ENCODE measurements at regions not wholly inside any gene's neighbourhood (a gene's known extent, or its start where the extent isn't known, plus 50 kb on each side); places are given as distances from the start of the nearest gene placed in this dataset.

DNA sequence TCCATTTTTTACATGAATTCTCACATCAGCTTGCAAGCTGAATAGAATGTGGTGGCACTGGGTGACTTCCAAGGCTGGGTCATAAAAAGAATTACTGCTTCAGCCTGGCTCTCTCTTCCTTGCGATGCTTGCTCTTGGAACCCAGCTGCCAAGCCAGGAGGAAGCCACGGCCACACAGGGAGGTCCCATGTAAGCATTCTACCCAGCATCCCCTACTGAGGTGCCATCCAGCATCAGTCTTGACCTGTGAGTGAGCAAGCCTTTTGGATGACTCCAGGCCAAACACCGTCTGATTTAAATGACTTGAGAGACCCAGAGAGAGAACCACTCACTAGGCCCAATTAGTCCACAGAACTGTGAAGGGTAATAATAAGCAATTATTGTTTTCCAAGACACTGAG is 750.3 kb upstream of the RAB6C start:
- WGBS, 2 experiments (ENCODE audit: insufficient coverage in 2 of 2), result 40 to 67% methylated on average over 2 to 3 of the region's 3 CpGs
- no peak overlapping the region for H3K27ac ChIP-seq (ENCODE audit: low read depth, low read length, severe bottlenecking)

DNA sequence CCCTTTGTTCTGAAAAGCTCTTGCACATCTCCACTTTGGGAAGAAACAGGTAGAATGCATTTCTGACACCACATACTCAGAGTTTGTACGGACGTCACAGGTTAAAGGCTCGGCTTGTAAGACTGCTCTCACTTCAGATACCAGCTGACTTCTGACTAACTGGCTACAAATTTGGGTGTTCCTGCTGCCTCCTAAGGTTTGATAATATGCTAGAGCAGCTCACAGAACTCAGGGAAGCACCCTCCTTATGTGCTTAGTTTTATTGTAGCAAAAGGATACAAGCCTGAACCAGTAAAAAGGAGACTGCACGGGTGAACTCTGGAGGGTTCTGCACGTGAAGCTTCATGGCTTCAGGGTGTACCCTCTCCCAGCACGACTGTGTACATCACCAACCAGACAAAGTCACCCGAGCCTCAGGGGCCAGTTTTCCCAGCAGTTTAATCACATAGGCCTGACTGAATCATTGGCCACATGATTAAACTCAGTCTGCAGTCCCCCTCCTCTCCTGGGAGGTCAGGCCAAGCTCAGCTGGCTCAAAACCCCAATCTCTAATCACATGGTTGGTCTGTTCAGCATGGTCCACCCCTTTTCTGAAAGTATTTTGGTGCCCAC is 749.5 kb upstream of the RAB6C start:
- no peaks in the 10 kb centered on the region for H3K4me1 ChIP-seq (ENCODE audit: control insufficient read depth, insufficient read depth, low read length, poor library complexity, severe bottlenecking)
- no peak overlapping the region for H3K27ac ChIP-seq (ENCODE audit: low read depth, low read length, severe bottlenecking)
- H3K4me3 ChIP-seq (ENCODE audit: extremely low read depth, insufficient read depth, low read length, poor library complexity, severe bottlenecking), result no peak overlapping the region
- no peaks in the 10 kb centered on the region for H3K36me3 ChIP-seq (ENCODE audit: control insufficient read depth, insufficient read depth, low read length)
- H3K9me3 ChIP-seq (ENCODE audit: control insufficient read depth, low read length), result no peaks in the 10 kb centered on the region
- 76 to 85% methylated on average over 4 to 6 of the region's 7 CpGs for WGBS, 2 experiments (ENCODE audit: insufficient coverage in 2 of 2)

More for the DNA sequence above, 750.3 kb upstream of the RAB6C start:
- Histone ChIP-seq H3K4me3 (ENCODE audit: extremely low read depth, insufficient read depth, low read length, poor library complexity, severe bottlenecking) (no peak overlapping the region), H3K36me3 (ENCODE audit: control insufficient read depth, insufficient read depth, low read length) (no peaks in the 10 kb centered on the region), H3K4me1 (ENCODE audit: control insufficient read depth, insufficient read depth, low read length, poor library complexity, severe bottlenecking) (no peaks in the 10 kb centered on the region), H3K9me3 (ENCODE audit: control insufficient read depth, low read length) (no peaks in the 10 kb centered on the region)

DNA sequence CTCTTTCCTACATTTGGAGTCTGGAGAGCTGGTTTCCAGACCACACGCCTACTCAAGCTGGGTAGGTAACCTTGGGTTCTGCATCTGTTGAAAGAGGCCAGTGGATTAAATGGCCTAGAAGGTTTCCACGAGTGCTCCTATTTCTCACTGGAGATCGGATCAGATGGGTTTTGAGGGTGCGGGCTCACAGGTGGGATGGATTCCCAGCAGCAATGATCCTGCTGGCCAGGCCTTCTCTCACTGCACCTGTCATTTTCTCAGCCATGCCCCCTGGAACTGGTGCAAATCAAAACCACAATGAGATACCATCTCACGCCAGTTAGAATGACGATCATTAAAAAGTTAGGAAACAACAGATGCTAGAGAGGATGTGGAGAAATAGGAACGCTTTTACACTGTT is 747.5 kb upstream of the RAB6C start:
- no peak overlapping the region for H3K4me3 ChIP-seq (ENCODE audit: extremely low read depth, insufficient read depth, low read length, poor library complexity, severe bottlenecking)

DNA sequence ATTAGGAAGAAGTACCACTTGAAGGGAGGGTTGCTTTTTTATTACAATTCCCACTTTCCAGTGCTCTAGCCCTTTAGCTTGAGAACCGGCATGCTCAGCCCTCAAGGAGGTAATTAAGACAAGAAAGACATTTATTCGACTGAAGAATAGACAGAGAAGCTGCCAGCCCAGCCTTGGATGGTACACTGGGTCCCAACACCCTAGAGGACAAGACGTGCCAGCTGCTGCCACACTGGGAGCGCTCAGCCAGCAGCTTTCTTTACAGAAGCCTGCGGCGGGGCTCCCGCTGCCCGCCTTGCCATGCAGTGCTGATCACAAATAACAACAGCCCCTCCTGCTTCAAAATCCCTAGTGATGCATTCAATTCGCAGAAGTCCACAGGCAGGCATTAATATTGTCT is 746.3 kb upstream of the RAB6C start:
- no peak overlapping the region for H3K4me3 ChIP-seq (ENCODE audit: extremely low read depth, insufficient read depth, low read length, poor library complexity, severe bottlenecking)
- no peaks in the 10 kb centered on the region for H3K9me3 ChIP-seq (ENCODE audit: control insufficient read depth, low read length)
- no peaks in the 10 kb centered on the region for H3K36me3 ChIP-seq (ENCODE audit: control insufficient read depth, insufficient read depth, low read length)
- H3K4me1 ChIP-seq (ENCODE audit: control insufficient read depth, insufficient read depth, low read length, poor library complexity, severe bottlenecking), result no peaks in the 10 kb centered on the region
- no peak overlapping the region for H3K27ac ChIP-seq (ENCODE audit: low read depth, low read length, severe bottlenecking)
- WGBS, 2 experiments (ENCODE audit: insufficient coverage in 2 of 2), result 84 to 89% methylated on average over 8 to 9 of the region's 9 CpGs

More for the DNA sequence above, 747.5 kb upstream of the RAB6C start:
- Histone ChIP-seq H3K9me3 (ENCODE audit: control insufficient read depth, low read length) (no peaks in the 10 kb centered on the region), H3K36me3 (ENCODE audit: control insufficient read depth, insufficient read depth, low read length) (no peaks in the 10 kb centered on the region), H3K4me1 (ENCODE audit: control insufficient read depth, insufficient read depth, low read length, poor library complexity, severe bottlenecking) (no peaks in the 10 kb centered on the region), H3K27ac (ENCODE audit: low read depth, low read length, severe bottlenecking) (no peak overlapping the region)
- WGBS, 2 experiments (ENCODE audit: insufficient coverage in 2 of 2), result 67 to 93% methylated on average over 4 to 7 of the region's 7 CpGs

DNA sequence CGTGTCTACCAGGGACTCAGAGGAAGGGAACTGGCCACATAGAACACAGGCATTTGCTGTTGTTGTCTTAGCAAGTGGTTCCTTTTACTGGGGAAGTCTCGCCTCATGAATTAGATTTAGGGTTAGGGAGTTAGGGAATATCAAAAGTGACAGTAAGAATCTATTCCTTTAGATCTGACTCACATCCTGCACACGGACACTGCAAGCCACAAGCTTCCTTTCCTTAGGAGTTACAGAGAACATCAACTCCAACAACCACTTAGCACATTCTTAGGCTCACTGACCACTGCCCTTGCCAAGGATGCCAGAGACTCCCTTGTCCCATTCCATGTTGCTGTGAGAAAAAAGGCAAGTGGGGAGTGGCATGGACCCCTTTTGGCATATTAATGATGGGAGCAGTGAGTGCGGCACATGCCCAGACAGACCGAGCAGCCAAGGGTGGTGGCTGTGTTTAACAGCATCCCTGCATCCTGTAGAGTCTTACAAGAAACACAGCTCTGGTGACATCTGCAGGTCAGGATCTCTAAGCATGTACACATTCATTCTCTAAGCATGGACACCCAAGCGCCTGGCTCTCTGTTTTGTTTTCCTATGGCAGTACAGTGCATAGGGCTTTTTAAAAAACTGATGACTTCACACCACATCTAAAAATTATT is 745.6 kb upstream of the RAB6C start:
- Histone ChIP-seq H3K4me3 (ENCODE audit: extremely low read depth, insufficient read depth, low read length, poor library complexity, severe bottlenecking) (no peak overlapping the region), H3K27ac (ENCODE audit: low read depth, low read length, severe bottlenecking) (no peak overlapping the region), H3K36me3 (ENCODE audit: control insufficient read depth, insufficient read depth, low read length) (no peaks in the 10 kb centered on the region), H3K9me3 (ENCODE audit: control insufficient read depth, low read length) (no peaks in the 10 kb centered on the region), H3K4me1 (ENCODE audit: control insufficient read depth, insufficient read depth, low read length, poor library complexity, severe bottlenecking) (no peaks in the 10 kb centered on the region)
- 79 to 85% methylated on average over 4 to 5 of the region's 6 CpGs for WGBS, 2 experiments (ENCODE audit: insufficient coverage in 2 of 2)

DNA sequence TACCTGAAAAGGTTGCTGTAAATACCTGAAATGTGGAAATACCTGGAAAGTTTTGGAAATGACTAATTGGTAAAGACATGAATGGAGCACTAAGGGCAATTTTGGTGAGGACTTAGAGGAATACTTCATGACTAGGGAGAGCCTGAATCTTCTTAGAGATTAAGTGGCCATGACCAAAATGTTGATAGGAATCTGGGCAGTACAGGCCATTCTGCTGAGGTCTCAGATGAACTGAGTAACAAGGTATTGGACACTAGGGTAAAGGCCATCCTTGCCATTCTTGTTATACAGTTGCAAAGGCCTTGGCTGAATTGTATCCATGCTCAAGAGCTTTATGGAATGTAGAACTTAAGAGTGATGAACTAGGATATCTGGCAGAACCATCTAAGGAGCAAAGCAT is 742.9 kb upstream of the RAB6C start:
- Histone ChIP-seq H3K4me3 (ENCODE audit: extremely low read depth, insufficient read depth, low read length, poor library complexity, severe bottlenecking) (no peak overlapping the region), H3K36me3 (ENCODE audit: control insufficient read depth, insufficient read depth, low read length) (no peaks in the 10 kb centered on the region), H3K4me1 (ENCODE audit: control insufficient read depth, insufficient read depth, low read length, poor library complexity, severe bottlenecking) (no peaks in the 10 kb centered on the region), H3K9me3 (ENCODE audit: control insufficient read depth, low read length) (no peaks in the 10 kb centered on the region), H3K27ac (ENCODE audit: low read depth, low read length, severe bottlenecking) (no peak overlapping the region)

DNA sequence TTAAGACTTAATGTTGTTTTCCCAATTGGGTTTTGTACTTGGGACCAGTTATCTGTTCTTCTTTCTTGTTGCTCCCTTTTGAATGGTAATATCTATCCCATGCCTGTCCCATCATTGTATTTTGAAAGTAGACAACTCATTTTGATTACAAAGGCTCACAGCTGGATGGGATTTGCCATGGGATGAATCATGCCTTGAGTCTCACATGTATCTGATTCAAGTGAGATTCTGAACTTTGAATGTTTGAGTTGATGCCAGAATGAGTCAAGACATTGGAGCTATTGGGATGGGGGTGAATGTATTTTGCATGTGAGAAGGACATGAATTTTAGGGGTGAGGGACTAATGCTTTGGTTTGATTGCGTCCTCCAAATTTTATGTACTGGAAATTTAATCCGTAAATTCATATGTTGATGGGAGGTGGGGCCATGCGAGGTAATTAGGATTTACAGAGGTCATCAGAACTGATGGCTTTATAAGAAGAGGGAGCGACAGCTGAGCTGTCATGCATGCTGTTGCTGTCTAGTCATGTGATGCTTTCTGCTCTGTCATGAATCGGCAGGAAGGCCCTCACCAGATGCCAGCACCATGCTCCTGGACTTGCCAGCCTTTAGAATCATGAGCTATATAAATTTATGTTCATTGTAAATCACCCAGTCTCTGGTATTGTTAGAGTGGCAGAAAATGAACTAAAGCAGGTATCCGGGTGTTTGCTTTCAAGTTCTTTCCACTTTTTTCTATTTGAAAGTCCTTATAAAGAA is 741.3 kb upstream of the RAB6C start:
- Histone ChIP-seq H3K9me3 (ENCODE audit: control insufficient read depth, low read length) (no peaks in the 10 kb centered on the region), H3K4me3 (ENCODE audit: extremely low read depth, insufficient read depth, low read length, poor library complexity, severe bottlenecking) (no peak overlapping the region), H3K4me1 (ENCODE audit: control insufficient read depth, insufficient read depth, low read length, poor library complexity, severe bottlenecking) (no peaks in the 10 kb centered on the region), H3K36me3 (ENCODE audit: control insufficient read depth, insufficient read depth, low read length) (no peaks in the 10 kb centered on the region), H3K27ac (ENCODE audit: low read depth, low read length, severe bottlenecking) (no peak overlapping the region)
- WGBS, 2 experiments (ENCODE audit: insufficient coverage in 2 of 2), result 88 to 97% methylated on average over 4 to 5 of the region's 6 CpGs

DNA sequence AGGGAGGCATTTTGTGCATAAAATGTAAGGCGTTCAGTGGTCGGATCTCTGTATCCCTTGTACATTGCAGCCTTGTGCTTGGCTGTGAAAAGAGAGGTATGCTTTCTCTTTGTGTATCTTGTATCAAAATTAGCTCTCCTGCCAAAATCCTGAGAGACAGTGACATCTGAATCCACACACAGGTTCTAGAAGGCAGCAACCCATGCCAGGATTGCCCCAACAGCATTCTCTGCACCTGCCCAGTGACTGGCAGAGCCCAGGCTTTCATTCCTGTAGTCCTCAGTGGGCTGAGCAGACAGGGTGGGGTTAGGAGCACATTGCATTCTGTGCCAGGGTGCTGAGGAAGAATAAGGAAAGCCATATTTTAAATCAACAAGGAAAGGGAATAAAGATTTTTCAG is 740.3 kb upstream of the RAB6C start:
- H3K4me1 ChIP-seq (ENCODE audit: control insufficient read depth, insufficient read depth, low read length, poor library complexity, severe bottlenecking), result no peaks in the 10 kb centered on the region
- 73 to 91% methylated on average over 2 of the region's 2 CpGs for WGBS, 2 experiments (ENCODE audit: insufficient coverage in 2 of 2)
- H3K27ac ChIP-seq (ENCODE audit: low read depth, low read length, severe bottlenecking), result no peak overlapping the region
- H3K4me3 ChIP-seq (ENCODE audit: extremely low read depth, insufficient read depth, low read length, poor library complexity, severe bottlenecking), result no peak overlapping the region
- no peaks in the 10 kb centered on the region for H3K9me3 ChIP-seq (ENCODE audit: control insufficient read depth, low read length)
- no peaks in the 10 kb centered on the region for H3K36me3 ChIP-seq (ENCODE audit: control insufficient read depth, insufficient read depth, low read length)

DNA sequence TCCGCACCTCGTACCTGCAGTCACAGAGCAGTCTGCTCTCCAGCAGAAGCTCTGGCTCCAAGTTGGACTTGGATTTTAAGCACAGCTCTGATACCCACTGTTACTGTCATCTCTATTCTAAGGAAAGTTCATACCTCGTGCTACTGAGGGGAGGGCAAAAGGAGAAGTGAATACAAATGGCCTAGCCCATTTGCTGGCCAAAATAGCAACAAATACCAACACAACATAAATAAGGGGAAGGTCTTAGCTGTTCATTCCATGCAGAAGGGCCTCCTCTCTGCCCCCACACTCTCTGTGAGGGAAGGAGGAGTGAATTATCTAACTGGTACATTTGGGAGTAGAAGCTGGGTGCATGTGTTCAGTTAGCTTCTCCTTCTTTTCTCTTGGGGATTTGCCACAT is 739.4 kb upstream of the RAB6C start:
- no peak overlapping the region for H3K27ac ChIP-seq (ENCODE audit: low read depth, low read length, severe bottlenecking)
- no peak overlapping the region for H3K4me3 ChIP-seq (ENCODE audit: extremely low read depth, insufficient read depth, low read length, poor library complexity, severe bottlenecking)
- no peaks in the 10 kb centered on the region for H3K36me3 ChIP-seq (ENCODE audit: control insufficient read depth, insufficient read depth, low read length)
- WGBS, 2 experiments (ENCODE audit: insufficient coverage in 2 of 2), result 100% methylated on average over 2 of the region's 3 CpGs; no CpG with 5 or more reads in 1 of the 2 experiments
- no peaks in the 10 kb centered on the region for H3K9me3 ChIP-seq (ENCODE audit: control insufficient read depth, low read length)
- no peaks in the 10 kb centered on the region for H3K4me1 ChIP-seq (ENCODE audit: control insufficient read depth, insufficient read depth, low read length, poor library complexity, severe bottlenecking)

DNA sequence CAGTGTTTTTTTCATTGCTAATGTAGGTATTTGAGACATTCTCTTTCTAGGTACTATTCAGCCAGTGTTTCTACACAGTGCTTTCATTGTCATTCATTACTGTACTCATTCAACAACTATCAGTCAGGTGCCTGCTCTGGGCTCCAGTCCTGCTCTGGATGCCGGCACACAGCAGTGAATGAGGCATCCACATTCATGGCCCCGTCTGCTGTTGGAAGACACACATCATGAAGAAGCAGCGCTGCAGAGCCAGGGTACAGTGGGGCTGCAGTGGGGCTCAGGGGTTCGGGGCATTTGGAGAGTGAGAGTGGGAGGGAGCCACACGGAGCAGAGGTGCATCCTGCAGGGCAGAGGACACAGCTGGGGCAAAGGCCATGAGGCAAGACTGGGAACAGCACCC is 737.2 kb upstream of the RAB6C start:
- 73 to 77% methylated on average over 3 to 4 of the region's 5 CpGs for WGBS, 2 experiments (ENCODE audit: insufficient coverage in 2 of 2)
- Histone ChIP-seq H3K4me3 (ENCODE audit: extremely low read depth, insufficient read depth, low read length, poor library complexity, severe bottlenecking) (no peak overlapping the region), H3K9me3 (ENCODE audit: control insufficient read depth, low read length) (no peaks in the 10 kb centered on the region), H3K27ac (ENCODE audit: low read depth, low read length, severe bottlenecking) (no peak overlapping the region), H3K36me3 (ENCODE audit: control insufficient read depth, insufficient read depth, low read length) (no peaks in the 10 kb centered on the region), H3K4me1 (ENCODE audit: control insufficient read depth, insufficient read depth, low read length, poor library complexity, severe bottlenecking) (no peaks in the 10 kb centered on the region)

DNA sequence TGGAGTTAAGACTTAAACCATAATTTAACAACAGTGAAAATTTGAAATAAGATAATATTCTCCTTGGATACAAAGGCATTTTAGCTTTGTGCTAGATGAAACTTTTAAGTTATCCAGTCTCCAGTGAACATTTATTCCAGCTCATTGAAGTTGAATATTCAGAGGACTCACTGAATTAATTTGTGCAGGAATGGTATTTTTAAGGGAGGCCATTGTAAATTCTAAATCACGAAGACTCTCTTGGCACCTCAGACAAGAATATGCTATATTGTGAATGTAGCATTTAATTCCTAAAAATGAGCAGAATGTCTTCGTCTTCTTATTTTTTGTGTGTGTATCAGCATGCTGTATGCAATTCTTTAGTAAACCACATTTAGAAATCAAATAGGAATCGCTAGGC is 731.7 kb upstream of the RAB6C start:
- WGBS, 2 experiments (ENCODE audit: insufficient coverage in 2 of 2), result 88 to 100% methylated on average over 1 to 2 of the region's 3 CpGs
- H3K36me3 ChIP-seq (ENCODE audit: control insufficient read depth, insufficient read depth, low read length), result no peaks in the 10 kb centered on the region
- no peak overlapping the region for H3K4me3 ChIP-seq (ENCODE audit: extremely low read depth, insufficient read depth, low read length, poor library complexity, severe bottlenecking)
- H3K9me3 ChIP-seq (ENCODE audit: control insufficient read depth, low read length), result no peaks in the 10 kb centered on the region
- H3K27ac ChIP-seq (ENCODE audit: low read depth, low read length, severe bottlenecking), result no peak overlapping the region
- no peaks in the 10 kb centered on the region for H3K4me1 ChIP-seq (ENCODE audit: control insufficient read depth, insufficient read depth, low read length, poor library complexity, severe bottlenecking)
